ENCODE measurements at regions not wholly inside any gene's neighbourhood (a gene's known extent, or its start where the extent isn't known, plus 50 kb on each side); places are given as distances from the start of the nearest gene placed in this dataset.

GRCh38 chr4:186857793-186858192, 134.1 kb upstream of the FAT1 start:
- TF ChIP-seq, protein P1, sequence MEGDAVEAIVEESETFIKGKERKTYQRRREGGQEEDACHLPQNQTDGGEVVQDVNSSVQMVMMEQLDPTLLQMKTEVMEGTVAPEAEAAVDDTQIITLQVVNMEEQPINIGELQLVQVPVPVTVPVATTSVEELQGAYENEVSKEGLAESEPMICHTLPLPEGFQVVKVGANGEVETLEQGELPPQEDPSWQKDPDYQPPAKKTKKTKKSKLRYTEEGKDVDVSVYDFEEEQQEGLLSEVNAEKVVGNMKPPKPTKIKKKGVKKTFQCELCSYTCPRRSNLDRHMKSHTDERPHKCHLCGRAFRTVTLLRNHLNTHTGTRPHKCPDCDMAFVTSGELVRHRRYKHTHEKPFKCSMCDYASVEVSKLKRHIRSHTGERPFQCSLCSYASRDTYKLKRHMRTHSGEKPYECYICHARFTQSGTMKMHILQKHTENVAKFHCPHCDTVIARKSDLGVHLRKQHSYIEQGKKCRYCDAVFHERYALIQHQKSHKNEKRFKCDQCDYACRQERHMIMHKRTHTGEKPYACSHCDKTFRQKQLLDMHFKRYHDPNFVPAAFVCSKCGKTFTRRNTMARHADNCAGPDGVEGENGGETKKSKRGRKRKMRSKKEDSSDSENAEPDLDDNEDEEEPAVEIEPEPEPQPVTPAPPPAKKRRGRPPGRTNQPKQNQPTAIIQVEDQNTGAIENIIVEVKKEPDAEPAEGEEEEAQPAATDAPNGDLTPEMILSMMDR (IDR thresholded peaks at IDR 0.05; ENCODE audit: insufficient read depth, low read length, poor library complexity, severe bottlenecking): no peak
- no peak for TF ChIP-seq EZH2phosphoT487 (conservative IDR thresholded peaks at IDR 0.05; ENCODE audit: low read length)

Data from SU-DHL-6 (cell line).